ENCODE measurements at regions not wholly inside any gene's neighbourhood (a gene's known extent, or its start where the extent isn't known, plus 50 kb on each side); places are given as distances from the start of the nearest gene placed in this dataset.
"Not testable (repeated sequence)": the region's sequence is repeated elsewhere in the genome, so short reads cannot be mapped to it uniquely, and the experiment has no call there.

DNA sequence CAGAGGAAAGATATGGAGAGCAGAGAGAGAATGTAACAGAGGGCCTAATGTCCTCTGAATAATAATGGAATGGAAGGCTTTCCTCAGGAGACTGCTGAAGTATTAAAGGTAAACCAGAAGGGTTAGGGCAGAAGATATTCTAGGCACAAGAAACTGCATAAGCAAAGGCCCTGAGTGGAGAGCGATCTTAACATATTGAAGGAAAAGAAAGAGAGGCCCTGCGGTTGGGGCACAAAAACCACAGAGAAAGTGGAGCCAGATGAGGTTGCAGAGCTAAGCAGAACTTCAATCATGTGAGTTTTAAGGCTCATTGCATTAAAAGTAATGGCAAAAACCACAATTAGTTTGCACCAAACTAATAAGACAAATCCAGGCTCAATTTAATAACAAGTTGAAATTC, 115.8 kb upstream of the VSTM2A start:
- Histone ChIP-seq H3K9me3 (no peaks in the 10 kb centered on the region), H3K27me3 (replicated peaks; ENCODE audit: insufficient read depth) (no peaks in the 10 kb centered on the region), H3K36me3 (no peaks in the 10 kb centered on the region), H3K4me3 (no peak overlapping the region), H3K4me1 (replicated peaks) (no peaks in the 10 kb centered on the region), H3K27ac (no peak overlapping the region)
- TF ChIP-seq POLR2A (IDR thresholded peaks at IDR 0.05) (no peak), POLR2AphosphoS5 (IDR thresholded peaks at IDR 0.05) (no peak)
- 81% methylated on average over 2 of the region's 2 CpGs for WGBS
- no peak for DNase-seq (ENCODE audit: low spot score)
- intact Hi-C loops (cut with DNase I): no loop called here

DNA sequence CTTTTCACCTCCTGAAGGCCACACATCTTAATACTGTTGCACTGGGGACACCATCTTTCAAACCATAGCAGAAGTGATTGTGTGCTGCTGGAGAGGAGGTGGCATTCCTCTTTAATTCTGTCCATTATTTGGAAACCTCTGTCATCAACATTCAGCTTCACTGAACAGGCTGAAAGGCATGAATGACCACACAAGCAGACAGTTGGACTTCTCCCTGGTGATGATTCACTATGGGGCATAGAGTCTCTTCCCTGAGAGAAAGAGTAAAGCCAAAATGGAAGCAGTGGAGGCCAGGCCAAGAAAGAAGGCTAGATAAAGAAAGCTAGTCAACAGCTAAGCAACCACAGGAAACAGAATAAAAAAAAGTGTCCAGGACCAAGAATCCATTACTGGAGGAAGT, 113.1 kb upstream of the VSTM2A start:
- no peaks in the 10 kb centered on the region for H3K9me3 ChIP-seq
- DNase-seq (ENCODE audit: low spot score): no peak
- no peaks in the 10 kb centered on the region for H3K4me1 ChIP-seq (replicated peaks)
- H3K4me3 ChIP-seq: no peak overlapping the region
- intact Hi-C loops (cut with DNase I): no loop called here
- no peaks in the 10 kb centered on the region for H3K36me3 ChIP-seq
- H3K27ac ChIP-seq: no peak overlapping the region
- H3K27me3 ChIP-seq (replicated peaks; ENCODE audit: insufficient read depth): no peaks in the 10 kb centered on the region
- TF ChIP-seq, protein P1, sequence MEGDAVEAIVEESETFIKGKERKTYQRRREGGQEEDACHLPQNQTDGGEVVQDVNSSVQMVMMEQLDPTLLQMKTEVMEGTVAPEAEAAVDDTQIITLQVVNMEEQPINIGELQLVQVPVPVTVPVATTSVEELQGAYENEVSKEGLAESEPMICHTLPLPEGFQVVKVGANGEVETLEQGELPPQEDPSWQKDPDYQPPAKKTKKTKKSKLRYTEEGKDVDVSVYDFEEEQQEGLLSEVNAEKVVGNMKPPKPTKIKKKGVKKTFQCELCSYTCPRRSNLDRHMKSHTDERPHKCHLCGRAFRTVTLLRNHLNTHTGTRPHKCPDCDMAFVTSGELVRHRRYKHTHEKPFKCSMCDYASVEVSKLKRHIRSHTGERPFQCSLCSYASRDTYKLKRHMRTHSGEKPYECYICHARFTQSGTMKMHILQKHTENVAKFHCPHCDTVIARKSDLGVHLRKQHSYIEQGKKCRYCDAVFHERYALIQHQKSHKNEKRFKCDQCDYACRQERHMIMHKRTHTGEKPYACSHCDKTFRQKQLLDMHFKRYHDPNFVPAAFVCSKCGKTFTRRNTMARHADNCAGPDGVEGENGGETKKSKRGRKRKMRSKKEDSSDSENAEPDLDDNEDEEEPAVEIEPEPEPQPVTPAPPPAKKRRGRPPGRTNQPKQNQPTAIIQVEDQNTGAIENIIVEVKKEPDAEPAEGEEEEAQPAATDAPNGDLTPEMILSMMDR (IDR thresholded peaks at IDR 0.05): no peak
- TF ChIP-seq POLR2AphosphoS5 (IDR thresholded peaks at IDR 0.05): no peak
- no peak for TF ChIP-seq POLR2A (IDR thresholded peaks at IDR 0.05)

DNA sequence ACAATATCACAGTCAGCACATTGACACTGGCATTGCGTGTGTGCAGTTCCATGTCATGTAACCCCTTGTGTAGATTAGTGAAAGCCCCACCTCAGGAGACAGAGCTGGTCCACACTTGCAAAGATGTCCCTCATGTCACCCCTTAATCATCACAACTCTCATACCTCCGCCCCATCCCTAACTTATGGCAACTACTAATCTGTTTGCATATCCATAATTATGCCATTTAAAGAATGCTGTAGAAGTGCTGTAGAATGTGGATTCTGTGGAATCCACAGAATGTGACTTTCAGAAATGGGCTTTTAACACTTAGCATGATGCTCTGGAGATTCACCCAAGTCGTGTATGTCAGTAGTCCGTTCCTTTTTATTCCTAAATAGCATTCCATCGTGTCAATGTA, 102.8 kb upstream of the VSTM2A start:
- H3K36me3 ChIP-seq: no peaks in the 10 kb centered on the region
- no peaks in the 10 kb centered on the region for H3K27me3 ChIP-seq (replicated peaks; ENCODE audit: insufficient read depth)
- no peaks in the 10 kb centered on the region for H3K9me3 ChIP-seq
- intact Hi-C loops (cut with DNase I): no loop called here
- TF ChIP-seq POLR2A (IDR thresholded peaks at IDR 0.05) (no peak), POLR2AphosphoS5 (IDR thresholded peaks at IDR 0.05) (no peak)
- TF ChIP-seq, protein P1 (IDR thresholded peaks at IDR 0.05): no peak
- WGBS: 82% methylated on average over 5 of the region's 5 CpGs
- H3K27ac ChIP-seq: no peak overlapping the region
- no peaks in the 10 kb centered on the region for H3K4me1 ChIP-seq (replicated peaks)
- H3K4me3 ChIP-seq: no peak overlapping the region
- no peak for DNase-seq (ENCODE audit: low spot score)

DNA sequence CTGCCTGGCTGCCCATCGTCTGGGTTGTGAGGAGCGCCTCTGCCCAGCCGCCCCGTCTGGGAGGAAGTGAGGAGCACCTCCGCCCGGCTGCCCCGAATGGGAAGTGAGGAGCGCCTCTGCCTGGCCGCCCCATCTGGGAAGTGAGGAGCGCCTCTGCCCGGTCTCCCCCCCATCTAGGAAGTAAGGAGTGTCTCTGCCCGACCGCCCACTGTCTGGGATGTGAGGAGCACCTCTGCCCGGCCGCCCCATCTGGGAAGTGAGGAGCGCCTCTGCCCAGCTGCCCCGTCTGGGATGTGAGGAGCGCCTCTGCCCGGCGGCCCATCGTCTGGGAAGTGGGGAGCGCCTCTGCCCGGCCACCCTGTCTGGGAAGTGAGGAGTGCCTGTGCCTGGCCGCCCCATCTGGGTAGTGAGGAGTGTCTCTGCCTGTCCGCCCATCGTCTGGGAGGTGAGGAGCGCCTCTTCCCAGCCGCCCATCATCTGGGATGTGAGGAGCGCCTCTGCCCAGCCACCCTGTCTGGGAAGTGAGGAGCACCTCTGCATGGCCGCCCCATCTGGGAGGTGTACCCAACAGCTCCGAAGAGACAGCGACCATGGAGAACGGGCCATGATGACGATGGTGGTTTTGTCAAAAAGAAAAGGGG, 98.0 kb upstream of the VSTM2A start:
- H3K9me3 ChIP-seq; H3K4me3 ChIP-seq; H3K36me3 ChIP-seq; H3K27ac ChIP-seq; H3K4me1 ChIP-seq (replicated peaks); H3K27me3 ChIP-seq (replicated peaks; ENCODE audit: insufficient read depth); intact Hi-C loops (cut with DNase I); DNase-seq (ENCODE audit: low spot score): not testable (repeated sequence)
- 95% methylated on average over 20 of the region's 34 CpGs for WGBS

DNA sequence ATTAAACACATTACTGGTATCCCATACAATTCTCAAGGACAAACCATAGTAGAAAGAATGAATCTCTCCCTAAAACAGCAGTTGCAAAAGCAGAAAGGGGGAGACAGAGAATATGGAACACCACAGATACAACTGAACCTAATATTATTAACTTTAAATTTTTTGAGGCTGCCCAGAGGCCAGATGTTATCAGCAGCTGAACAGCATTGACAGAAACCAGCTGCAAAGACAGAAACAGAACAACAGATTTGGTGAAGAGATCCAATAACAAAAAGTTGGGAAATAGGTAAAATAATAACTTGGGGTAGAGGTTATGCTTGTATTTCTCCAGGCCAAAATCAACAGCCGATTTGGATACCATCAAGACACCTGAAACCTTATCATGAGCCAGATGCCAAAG, 89.0 kb upstream of the VSTM2A start:
- H3K4me1 ChIP-seq (replicated peaks); intact Hi-C loops (cut with DNase I); H3K27ac ChIP-seq; H3K9me3 ChIP-seq; H3K36me3 ChIP-seq; DNase-seq (ENCODE audit: low spot score); H3K27me3 ChIP-seq (replicated peaks; ENCODE audit: insufficient read depth); H3K4me3 ChIP-seq: not testable (repeated sequence)
- 72% methylated on average over 1 of the region's 1 CpG for WGBS

DNA sequence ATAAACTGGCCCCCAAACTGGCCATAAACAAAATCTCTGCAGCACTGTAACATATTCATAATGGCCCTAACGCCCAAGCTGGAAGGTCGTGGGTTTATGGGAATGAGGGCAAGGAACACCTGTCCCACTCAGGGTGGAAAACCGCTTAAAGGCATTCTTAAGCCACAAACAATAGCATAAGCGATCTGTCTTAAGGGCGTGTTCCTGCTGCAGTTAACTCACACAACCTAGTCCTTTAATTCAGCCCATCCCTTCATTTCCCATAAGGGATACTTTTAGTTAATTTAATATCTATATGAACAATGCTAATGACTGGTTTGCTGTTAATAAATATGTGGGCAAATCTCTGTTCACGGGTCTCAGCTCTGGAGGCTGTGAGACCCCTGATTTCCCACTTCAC, 87.5 kb upstream of the VSTM2A start:
- intact Hi-C loops (cut with DNase I); H3K27ac ChIP-seq; H3K4me1 ChIP-seq (replicated peaks); H3K36me3 ChIP-seq; DNase-seq (ENCODE audit: low spot score); H3K4me3 ChIP-seq; H3K9me3 ChIP-seq; H3K27me3 ChIP-seq (replicated peaks; ENCODE audit: insufficient read depth): not testable (repeated sequence)
- 80% methylated on average over 6 of the region's 6 CpGs for WGBS

DNA sequence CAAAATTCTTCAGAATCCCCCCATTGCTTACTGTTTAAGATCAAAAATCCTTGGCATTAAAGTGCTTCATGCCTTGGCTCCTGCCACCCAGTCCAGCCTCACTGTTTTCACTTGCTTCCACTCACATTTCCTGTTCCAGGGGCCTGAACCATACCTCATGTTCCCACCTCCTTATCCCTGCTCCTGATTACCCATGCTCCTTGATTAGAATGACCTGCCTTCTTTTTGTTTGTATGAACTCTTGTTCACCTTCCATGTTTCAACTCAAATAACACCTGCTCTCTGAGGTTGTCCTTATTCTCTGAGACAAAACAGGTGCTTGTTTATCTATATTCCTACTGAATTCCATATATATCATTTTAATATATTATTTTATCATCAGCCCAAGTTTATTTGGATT, 77.1 kb upstream of the VSTM2A start:
- TF ChIP-seq POLR2A (IDR thresholded peaks at IDR 0.05) (no peak), POLR2AphosphoS5 (IDR thresholded peaks at IDR 0.05) (no peak)
- TF ChIP-seq, protein P1 (IDR thresholded peaks at IDR 0.05): no peak
- Histone ChIP-seq H3K4me1 (replicated peaks) (no peaks in the 10 kb centered on the region), H3K27ac (no peak overlapping the region), H3K27me3 (replicated peaks; ENCODE audit: insufficient read depth) (no peaks in the 10 kb centered on the region), H3K36me3 (no peaks in the 10 kb centered on the region), H3K9me3 (no peaks in the 10 kb centered on the region), H3K4me3 (no peak overlapping the region)
- DNase-seq (ENCODE audit: low spot score): no peak
- intact Hi-C loops (cut with DNase I): no loop called here

Data from prostate gland (tissue), 2 donors.